ENCODE measurements at regions not wholly inside any gene's neighbourhood (a gene's known extent, or its start where the extent isn't known, plus 50 kb on each side); places are given as distances from the start of the nearest gene placed in this dataset.
"Not testable (repeated sequence)": the region's sequence is repeated elsewhere in the genome, so short reads cannot be mapped to it uniquely, and the experiment has no call there.

DNA sequence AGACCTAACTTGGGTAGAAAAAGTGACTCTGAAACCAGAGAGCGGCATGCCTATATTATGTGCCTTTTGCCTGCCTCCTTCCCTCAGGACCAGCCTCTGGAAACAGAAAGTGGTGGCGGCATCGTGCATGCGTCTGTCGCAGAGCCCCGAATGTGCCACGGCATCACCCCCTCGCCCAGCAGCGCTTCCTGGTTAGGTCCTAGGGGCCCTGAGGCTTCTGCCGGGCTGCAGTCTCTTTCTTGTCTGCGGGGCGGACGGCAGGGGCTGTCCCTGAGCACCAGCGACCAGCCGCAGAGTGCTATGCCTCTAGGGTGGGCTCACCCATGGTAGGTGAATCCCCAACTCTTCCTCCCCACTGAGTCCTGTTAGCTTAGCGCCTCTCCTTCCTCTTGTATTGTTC is 68.7 kb downstream of the VSIG4 start:
- DNase-seq (ENCODE audit: low spot score in 2 of 2): no peak
- no peak for FAIRE-seq

DNA sequence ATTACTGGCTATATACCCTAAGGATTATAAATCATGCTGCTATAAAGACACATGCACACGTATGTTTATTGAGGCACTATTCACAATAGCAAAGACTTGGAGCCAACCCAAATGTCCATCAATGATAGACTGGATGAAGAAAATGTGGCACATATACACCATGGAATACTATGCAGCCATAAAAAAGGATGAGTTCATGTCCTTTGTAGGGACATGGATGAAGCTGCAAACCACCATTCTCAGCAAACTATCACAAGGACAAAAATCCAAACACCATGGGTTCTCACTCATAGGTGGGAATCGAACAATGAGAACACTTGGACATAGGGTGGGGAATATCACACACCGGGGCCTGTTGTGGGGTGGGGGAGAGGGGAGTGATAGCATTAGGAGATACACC is 72.7 kb downstream of the VSIG4 start:
- not testable (repeated sequence) for FAIRE-seq; DNase-seq (ENCODE audit: low spot score in 2 of 2)

DNA sequence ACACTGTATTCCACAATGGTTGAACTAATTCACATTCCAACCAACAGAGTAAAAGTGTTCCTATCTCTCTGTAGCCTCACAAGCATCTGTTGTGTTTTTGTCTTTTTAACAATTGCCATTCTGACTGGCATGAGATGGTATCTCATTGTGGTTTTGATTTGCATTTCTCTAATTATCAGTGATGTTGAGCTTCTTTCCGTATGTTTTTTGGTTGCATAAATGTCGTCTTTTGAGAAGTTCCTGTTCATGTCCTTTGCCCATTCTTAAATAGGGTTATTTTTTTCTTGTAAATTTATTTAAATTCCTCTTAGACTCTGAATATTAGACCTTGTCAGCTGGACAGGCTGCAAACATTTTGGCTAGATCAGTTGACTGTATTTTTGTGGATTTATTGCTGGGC is 78.2 kb downstream of the VSIG4 start:
- FAIRE-seq (no peak), DNase-seq (ENCODE audit: low spot score in 2 of 2) (no peak)

DNA sequence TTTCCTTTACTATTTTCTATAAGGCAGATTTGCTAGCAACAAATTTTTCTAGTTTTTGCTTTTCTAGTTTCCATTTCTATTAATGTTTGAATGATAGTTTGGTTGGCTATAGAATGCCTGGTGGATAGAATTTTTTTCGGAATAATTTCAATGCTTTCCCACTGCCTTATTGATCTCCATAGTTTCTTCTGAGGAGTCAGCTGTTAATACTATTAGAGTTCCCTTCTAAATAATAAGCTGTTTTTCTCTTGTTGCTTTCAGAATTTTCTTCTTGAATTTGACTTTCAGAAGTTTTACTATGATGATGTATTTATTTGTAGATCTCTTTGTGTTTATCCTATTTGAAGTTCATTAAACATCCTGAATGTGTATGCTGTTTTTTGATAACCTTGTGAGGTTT is 91.8 kb downstream of the VSIG4 start:
- no peak for FAIRE-seq
- no peak for DNase-seq (ENCODE audit: low spot score in 2 of 2)

DNA sequence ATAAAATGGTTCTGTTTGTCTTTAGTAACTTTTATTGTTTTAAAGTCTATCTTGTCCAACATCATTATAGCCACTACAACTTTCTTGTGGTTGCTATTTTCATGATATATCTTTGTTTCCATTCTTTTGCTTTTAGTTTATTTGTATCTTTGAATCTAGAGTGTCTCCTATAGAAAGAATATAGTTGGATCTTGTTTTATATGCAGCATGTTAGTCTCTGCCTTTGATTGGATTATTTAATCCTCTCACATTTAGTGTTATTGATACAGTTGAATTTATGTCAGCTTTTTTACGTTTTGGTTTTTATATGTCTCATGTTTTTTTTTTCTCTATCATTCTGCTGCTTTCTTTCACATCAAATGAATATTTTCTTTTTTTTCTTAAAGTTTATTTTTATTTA is 98.1 kb downstream of the VSIG4 start:
- FAIRE-seq: no peak

DNA sequence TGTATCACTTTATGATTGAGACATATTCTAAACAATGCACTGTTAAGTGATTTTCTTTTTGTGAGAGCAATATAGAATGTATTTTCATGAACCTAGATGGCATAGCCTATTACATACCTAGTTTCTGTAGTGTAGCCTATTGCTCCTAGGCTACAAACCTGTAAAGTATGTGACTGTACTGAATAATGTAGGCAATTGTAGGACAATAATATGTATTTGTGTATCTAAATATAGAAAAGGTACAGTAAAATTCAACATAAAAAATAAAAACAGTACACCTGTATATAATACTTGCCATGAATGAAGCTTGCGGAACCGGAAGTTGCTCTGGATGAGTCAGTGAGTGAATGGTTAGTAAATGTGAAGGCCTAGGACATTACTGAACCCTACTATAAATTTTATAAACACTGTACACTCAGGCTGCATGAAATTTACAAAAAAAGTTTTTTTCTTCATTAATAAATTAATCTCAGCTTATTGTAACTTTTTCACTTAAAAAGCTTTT is 106.7 kb downstream of the VSIG4 start:
- FAIRE-seq (no peak), DNase-seq (ENCODE audit: low spot score in 2 of 2) (no peak)

More for the DNA sequence above, 98.1 kb downstream of the VSIG4 start:
- no peak for DNase-seq (ENCODE audit: low spot score in 2 of 2)

DNA sequence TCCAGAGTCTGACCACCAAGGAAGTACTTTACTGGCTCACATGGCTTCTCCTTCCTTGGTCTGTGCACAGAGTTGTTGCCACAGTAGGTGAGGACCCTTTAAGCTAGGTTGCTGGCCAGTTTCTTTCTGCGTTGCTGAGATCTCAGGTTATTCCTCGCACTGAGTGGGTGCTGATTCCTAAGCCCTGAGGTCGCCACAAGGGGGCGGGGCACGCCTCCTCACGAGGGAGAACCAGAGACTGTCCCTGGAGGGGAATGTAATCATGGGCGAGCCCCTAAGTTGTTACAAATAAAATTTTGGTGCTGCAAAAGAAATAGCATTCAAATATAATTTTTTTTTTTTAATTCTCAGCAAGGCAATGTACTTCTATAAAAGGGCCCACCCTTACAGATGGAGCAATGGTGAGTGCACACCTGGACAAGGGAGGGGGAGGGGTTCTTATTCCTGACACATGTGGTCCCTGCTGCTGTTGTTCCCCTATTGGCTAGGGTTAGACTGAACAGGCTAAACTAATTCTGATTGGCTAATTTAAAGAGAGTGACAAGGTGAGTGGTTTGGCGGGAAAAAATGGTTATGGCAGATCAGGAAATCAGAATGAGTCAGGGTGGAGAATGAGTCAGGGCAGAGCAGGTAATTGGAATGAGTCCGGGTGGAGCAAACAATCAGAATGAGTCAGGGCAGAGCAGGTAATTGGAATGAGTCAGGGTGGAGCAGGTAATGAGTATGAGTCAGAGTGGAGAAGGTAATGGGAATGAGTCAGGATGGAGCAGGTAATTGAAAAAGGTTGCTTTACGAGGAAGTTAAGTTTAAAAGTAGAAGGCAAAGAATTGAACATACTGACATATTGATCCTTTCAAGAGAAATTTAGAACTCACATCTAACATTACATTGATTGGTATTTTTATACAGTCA is 107.5 kb downstream of the VSIG4 start:
- FAIRE-seq: no peak
- DNase-seq (ENCODE audit: low spot score in 2 of 2): no peak

DNA sequence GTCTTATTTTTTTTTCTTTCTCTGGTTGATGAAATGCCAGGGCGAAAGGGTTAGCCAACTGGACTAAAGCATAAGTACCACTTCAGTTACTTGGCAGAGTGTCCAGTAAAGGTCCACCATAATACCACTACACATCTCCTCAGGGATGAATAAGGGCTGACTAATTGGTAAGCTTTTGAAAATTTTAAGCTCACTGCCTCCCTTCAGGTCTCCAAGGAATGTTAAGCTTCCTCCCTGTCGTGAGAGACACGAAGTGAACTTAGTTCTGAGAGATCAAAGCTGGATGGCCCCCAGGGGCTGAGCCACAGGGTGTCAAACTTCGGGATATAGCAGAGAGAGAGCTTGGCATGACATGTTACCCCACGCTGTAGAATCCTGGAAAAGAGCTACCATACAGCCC is 111.4 kb downstream of the VSIG4 start:
- DNase-seq (ENCODE audit: low spot score in 2 of 2) (no peak), FAIRE-seq (no peak)

DNA sequence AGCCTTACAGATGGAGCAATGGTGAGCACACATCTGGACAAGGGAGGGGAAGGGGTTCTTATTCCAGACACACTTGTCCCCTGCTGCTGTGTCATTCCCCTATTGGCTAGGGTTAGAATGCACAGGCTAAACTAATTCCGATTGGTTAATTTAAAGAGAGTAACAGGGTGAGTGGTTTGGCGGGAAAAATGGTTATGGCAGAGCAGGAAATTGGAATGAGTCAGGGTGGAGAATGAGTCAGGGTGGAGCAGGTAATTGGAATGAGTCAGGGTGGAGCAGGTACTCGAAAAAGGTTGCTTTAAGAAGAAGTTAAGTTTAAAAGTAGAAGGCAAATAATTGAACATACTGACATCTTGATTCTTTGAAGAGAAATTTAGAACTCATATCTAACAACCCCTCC is 112.5 kb downstream of the VSIG4 start:
- DNase-seq (ENCODE audit: low spot score in 2 of 2); FAIRE-seq: not testable (repeated sequence)

DNA sequence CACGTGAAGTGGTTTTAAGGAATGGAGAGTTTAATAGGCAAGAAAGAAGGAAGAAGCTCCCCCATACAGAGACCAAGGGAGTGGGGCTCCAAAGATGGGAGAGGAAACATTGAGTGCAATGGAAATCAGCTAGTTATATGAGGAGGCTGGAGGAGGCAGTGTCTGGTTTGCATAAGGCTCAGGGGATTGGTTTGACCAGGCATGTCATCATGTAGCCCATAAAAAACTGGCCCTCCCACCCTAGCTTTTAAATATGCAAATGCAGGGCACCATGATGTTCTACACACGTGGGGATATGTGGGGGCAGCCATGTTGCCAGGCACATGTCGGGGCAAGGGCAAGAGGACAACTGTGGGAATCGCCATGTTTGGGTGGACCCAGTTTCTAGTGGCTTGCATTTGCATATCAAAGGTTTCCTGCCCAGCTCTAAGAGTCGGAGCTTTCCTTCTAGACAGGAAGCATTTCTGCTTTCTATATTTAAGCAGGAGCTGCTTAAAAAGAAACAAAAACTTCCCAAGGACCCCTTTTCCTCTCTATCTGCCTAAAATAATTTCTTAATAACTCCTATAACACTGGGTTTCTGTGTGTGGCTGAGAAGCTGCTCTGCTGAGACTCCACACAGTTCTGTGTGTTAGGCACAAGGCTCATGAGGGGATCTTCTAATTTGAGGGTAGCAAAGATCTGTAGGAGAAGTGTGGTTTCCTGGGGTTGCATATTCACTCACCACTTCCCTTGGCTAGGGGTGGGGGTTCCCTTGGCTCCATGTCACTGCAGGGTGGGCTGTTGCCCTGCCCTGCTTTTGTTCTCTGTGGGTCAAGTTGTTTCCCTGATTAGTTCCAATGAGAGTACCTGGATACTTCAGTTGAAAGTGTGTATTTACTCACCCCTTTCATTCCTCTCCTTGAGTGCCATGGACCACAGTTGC is 113.5 kb downstream of the VSIG4 start:
- DNase-seq (ENCODE audit: low spot score in 2 of 2) (no peak), FAIRE-seq (no peak)

DNA sequence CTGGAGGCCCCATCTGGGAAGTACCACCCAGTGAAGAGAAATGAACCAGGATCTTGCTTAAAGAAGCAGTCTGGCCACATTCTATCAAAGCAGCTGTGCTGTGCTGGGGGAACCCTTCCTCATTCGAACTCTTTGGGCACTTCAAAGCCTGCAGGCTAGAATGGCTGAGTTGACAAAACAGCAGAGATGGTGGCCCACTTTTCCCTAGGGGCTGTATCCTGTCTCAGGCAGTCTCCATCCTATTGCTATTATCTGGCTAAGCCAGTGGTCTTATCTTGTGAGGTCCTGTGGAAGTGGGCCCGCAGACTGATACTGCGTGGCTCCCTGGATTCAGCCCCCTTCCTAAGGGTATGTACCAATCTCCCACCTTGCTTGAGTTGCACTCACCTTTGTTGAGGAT is 114.3 kb downstream of the VSIG4 start:
- FAIRE-seq: no peak
- DNase-seq (ENCODE audit: low spot score in 2 of 2): no peak

DNA sequence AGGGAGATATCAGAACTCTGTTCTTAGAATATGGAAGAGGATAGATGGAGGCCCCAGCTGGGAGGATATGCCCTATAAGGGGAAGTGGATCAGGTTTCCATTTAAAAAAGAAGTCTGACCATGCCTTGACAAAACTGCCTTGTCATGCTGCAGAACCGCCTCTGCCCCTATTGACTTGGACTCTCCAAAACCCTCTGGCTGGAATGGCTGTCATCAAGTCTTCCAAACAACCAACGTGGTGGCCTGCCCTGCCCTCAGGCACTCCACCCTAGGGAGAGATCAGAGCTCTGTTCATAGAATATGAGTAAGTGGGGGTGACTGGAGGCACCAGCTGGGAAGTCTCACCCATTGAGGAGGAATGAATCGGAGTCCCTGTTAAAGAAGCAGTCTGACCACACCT is 114.9 kb downstream of the VSIG4 start:
- FAIRE-seq: no peak
- DNase-seq (ENCODE audit: low spot score in 2 of 2): no peak

DNA sequence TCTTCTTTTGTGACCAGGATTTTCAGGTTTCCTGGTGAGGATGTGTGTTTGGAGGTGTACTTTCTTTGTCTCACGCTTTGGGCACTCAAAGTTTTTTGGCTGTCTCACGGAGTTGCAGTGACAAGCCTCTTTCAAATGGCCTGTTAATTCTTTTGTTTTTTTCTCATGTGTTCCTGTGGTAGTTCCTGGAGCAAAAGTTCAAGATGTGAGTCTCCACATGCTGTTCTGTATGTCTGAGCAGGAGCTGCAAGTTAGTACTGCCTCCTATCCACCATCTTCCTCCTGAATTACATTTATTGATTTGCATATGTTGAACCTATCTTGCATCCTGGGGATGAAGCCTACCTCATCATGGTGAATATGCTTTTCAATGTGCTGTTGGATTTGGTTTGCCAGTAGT is 118.5 kb downstream of the VSIG4 start:
- DNase-seq (ENCODE audit: low spot score in 2 of 2): no peak
- no peak for FAIRE-seq

DNA sequence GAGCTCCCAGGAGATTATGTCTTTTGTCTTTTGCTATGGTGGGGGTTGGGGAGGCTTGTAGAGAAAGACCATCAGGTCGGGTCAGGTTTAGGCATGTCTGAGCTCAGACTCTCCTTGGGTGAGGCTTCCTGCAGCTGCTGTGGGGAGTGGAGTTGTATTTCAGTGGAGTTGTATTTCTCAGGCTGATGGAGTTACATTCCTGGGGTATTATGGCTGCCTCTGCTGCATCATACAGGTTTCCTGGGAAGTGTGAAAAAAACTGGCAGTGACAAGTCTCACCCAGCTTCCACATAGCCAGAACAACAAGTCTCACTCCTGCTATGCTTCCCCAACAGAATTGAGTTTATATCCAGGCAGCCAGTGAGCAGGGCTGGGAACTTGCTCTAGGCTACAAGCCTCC is 119.3 kb downstream of the VSIG4 start:
- no peak for FAIRE-seq
- DNase-seq (ENCODE audit: low spot score in 2 of 2): no peak

DNA sequence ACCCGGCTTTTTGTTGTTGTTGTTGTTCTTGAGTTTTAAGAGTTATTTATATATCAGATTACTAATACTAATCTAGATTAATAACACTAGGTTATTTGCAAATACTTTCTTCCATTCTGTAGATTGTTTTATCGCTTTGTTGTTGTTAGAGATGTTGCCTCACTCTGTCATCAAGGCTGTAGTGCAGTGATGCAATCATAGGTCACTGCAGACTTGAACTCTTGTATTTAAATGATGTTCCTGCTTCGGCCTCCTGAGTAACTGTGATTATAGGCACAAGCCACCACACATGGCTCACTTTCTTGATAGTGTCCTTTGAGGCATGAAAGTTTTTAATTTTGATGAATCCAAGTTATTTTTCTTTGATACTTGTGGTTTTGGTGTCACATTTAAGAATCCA is 129.0 kb downstream of the VSIG4 start:
- DNase-seq (ENCODE audit: low spot score in 2 of 2): no peak
- FAIRE-seq: no peak

DNA sequence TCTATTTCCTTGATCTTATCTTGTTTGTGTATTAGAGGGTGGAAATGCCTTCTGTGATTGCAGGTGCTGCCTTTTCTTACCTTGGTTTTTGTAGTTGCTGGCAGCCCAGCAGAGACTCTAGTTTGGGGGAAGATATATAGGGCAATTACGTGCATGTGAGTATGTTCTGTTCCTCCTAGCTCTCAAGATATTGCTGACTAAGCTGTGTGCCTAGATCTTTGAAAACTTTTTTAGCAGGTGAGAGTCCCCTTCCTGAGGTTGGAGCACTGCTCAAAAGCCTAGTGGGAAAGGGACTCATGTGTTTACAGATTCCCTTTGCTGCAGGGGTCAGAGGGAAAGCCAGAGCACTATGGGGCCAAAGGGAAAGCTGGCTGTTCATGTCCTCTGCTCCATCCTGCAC is 136.1 kb downstream of the VSIG4 start:
- FAIRE-seq: no peak

DNA sequence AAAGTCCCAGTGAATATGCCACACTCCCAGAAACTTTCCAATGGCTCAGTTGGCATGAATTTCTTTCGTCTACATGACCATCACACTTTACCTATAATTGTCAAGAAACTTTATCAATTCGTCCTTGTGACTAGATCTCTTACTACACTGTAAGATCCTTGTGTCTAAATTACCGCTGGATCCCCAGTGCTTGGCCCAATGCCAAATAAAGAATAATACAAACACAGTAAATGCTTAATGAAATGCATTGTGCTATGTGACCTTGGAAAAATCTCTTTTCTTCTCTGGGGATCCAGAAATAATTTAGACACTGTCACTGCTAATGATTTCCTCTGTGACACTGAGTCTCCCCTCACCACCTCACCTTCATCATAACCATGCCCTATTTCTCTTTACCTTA is 137.9 kb downstream of the VSIG4 start:
- FAIRE-seq: no peak
- no peak for DNase-seq (ENCODE audit: low spot score in 2 of 2)

More for the DNA sequence above, 136.1 kb downstream of the VSIG4 start:
- DNase-seq (ENCODE audit: low spot score in 2 of 2): no peak

DNA sequence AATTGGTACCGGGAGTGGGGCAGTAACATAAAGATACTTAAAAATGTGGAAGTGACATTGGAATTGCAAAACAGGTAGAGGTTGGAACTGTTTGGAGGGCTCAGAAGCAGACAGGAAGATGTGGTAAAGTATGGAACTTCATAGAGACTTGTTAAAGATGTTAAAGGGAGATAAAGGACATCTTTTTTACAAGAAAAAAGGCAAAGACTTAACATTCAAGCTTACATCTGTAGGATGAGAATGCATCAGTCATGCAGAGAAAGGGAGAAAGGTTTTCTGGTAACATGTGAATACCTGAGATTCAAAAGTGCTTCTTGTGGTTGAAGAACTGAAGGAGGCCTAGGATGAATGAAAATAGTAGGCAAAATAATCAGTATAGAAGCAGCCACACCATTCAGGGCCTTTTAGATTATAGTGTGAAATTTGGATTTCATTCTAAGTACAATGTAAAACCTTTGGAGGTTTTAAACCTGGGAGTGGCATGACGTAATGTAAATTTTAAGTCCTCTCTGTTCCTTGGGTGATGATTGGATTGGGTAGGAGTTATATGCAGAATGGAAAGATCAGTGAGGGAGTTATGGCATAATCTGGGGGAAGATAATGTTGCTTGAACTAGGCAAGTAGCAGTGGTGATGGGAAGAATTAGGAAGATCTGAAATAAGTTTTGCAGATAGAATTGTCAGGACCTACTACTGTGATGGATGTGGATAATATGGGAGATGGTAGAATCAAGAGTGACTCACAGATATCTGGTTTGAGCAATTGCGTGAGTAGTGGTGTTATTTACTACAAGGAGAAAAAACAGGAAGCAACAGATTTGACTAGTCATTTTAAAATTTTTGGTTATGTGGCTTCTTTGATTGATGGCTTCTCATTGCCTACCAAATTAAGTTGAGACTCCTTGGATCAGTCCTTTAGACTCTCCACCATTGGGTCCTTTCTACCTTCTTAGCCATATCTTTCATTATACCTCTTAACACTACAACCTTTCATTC is 138.7 kb downstream of the VSIG4 start:
- no peak for FAIRE-seq
- no peak for DNase-seq (ENCODE audit: low spot score in 2 of 2)

DNA sequence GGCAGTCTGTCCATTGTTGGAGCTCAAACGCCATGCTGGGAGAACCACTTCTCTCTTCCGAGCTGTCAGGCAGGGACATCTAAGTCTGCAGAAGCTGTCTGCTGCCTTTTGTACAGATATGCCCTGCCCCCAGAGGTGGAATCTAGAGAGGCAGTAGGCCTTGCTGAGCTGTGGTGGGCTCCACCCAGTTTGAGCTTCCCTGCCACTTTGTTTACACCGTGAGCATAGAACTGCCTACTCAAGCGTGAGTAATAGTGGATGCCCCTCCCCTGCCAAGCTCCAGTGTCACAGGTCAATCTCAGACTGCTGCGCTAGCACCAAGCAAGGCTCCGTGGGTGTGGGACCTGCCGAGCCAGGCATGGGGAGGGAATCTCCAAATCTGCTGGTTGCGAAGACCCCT is 145.7 kb downstream of the VSIG4 start:
- DNase-seq (ENCODE audit: low spot score in 2 of 2) (no peak), FAIRE-seq (no peak)

DNA sequence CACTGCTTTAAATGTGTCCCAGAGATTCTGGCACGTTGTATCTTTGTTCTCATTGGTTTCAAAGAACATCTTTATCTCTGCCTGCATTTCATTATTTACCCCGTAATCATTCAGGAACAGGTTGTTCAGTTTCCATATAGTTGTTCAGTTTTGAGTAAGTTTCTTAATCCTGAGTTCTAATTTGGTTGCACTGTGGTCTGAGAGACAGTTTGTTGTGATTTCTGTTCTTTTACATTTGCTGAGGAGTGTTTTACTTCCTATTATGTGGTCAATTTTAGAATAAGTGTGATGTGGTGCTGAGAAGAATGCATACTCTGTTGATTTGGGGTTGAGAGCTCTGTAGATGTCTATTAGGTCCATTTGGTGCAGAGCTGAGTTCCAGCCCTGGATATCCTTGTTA is 148.1 kb downstream of the VSIG4 start:
- not testable (repeated sequence) for DNase-seq (ENCODE audit: low spot score in 2 of 2); FAIRE-seq

All from frontal cortex (tissue), 3 donors.